ENCODE measurements at regions not wholly inside any gene's neighbourhood (a gene's known extent, or its start where the extent isn't known, plus 50 kb on each side); places are given as distances from the start of the nearest gene placed in this dataset.
"Not testable (repeated sequence)": the region's sequence is repeated elsewhere in the genome, so short reads cannot be mapped to it uniquely, and the experiment has no call there.

DNA sequence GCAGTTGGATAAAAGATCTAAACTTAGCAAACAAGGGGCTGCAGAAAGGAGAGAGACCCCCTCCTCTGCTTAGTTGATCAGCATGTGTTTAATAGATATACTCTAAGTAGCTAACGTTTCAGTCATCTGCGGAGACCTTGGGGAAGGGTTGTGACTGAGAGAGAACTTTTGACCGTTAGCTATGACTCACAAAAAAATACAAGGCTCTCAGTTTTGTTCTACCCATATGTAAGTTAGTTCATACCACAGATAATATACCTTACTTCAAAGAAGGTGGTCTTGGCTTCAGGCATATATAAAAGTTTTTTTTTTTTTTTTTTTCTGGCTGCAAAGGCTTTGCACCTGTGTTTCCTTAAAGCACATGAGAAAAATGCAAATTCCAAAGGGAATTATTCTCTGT lies 258.9 kb downstream of the GJA1 start:
- no peak for DNase-seq (ENCODE audit: low read depth)

DNA sequence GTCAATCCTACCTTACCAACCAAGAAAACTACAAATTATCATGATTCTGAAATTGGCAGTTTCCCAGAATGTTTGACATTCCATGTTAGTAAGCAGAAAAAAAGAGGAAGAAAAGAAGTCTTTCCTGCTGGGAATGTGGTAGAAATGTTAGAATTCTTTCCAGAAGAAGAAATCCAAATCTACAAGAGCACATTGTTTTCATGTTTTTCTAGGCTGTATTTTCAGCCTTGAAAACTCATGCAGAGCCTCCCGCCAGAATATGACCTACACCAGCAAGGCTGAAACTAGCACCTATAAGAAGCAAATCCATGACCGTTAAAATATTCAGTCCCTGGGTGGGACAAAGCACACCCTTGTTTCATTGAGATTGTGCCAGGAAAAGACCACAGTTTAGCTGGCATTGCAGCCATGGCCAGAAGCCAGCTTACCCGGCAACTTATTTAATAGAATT lies 259.4 kb downstream of the GJA1 start:
- no peak for DNase-seq (ENCODE audit: low read depth)

DNA sequence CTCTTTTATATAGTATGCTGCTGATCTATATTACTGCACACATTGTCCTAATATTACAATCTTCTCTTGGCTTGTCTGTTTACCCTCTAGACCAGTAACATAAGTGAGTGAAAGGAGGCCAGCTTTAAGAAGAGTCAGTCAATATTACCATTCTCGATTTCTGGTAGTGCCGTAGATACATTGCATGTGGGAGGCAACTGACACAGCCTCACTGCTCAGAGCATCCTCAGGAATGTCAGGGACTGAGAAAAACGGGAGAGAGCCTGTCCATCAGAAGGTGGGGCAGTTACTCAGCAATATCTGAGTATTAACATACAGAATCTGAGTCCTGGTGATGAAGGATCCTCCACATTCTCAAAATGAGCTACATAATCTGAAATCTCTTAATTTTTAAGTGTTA lies 259.9 kb downstream of the GJA1 start:
- no peak for DNase-seq (ENCODE audit: low read depth)

DNA sequence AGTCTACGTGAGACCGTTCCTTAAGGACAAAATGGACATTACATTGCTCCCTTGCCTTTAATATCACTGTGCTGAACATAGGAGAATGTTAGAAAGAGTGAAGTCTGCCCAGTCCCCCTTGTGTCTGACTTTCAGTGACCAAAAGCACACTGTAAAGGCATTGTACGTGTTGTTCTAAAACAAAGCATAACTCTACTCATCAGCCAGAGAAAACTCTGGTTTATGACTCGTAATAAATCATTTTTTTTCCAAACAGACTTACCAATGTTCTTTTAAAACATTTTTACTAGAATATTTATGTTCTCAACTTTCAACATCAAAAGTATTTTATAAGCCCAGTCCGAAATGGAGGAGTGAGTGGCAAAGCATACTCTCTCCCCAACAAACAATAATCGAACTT lies 262.5 kb downstream of the GJA1 start:
- DNase-seq (ENCODE audit: low read depth), result no peak

DNA sequence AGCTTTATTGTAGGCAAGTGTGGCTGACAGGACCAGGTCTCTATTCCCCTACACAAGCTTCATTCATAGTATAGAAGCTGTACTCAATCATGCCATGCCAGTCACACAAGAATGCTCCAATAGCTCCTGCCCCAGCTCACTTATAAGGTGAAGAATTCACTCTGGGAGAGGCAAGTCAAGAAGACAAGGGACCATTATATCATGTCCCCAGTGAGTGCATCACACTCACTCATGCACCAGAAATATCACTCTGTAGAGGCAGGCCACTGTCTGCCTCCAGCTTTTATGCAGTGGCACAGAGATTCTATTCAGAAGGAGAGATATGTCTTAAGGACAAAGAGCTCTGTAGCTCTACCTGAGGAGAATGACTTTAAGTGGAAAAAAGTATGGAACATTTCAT lies 263.2 kb downstream of the GJA1 start:
- no peak for DNase-seq (ENCODE audit: low read depth)

DNA sequence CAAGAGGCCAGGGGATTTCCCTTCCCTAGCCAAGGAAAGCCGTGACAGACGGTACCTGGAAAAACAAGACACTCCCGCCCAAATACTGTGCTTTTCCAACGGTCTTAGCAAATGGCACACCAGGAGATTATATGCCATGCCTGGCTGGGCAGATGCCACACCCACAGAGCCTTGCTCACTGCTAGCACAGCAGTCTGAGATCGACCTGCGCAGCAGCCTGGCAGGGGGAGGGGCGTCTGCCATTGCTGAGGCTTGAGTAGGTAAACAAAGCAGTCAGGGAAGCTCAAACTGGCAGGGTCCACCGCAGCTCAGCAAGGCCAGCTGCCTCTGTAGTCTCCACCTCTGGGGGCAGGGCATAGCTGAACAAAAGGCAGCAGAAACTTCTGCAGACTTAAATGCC lies 267.7 kb downstream of the GJA1 start:
- DNase-seq (ENCODE audit: low read depth), result not testable (repeated sequence)

DNA sequence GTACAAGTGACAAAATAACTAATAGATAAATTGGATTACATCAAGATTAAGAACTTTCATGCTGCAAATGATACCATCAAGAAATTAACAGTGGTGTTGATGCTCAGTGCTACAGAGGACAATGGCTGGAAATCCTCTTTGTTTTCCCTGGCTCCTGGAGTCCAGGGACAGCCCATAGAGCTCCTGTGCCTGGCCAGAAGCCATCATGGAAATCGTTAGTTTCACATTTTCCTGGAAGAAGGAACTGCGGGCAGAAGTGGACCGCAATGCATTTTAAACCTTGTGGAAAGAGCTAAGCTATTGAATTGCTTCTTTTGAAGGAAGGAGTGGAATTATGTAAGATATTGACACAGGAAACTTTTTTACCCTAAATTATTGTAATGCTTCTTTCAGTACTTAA lies 276.0 kb downstream of the GJA1 start:
- no peak for DNase-seq (ENCODE audit: low read depth)

DNA sequence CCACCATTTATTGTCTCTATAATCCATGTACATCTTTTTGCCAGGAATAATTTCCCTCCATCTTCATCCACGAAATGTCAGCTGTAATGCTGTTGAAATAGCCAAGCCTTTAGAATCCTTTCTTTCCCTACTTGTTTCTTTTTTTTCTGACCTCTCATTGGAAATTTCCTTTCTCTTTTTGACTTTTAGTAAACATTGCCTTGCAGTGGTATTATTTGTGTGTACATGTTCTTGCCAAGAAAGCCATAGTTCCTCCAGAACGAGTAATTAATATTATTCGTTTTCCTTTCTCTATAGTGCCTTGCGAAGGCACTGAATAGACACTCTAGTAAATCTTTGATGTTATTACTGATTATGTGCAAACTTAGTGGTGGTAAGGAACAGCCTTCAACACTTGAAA lies 282.2 kb downstream of the GJA1 start:
- DNase-seq (ENCODE audit: low read depth), result no peak

DNA sequence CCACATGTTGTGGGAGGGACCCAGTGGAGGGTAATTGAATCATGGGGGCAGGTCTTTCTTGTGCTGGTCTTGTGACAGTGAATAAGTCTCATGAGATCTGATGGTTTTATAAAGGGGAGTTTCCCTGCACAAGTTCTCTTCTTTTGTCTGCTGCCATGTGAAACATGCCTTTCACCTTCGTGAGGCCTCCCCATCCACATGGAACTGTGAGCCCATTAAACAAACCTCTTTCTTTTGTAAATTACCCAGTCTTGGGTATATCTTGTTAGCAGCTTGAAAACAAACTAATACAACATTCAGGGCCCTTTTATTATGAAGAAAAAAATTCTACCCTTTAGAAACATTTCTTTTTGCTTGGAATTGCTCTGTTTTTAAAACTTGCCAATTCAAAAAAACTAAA lies 285.4 kb downstream of the GJA1 start:
- DNase-seq (ENCODE audit: low read depth), result not testable (repeated sequence)

DNA sequence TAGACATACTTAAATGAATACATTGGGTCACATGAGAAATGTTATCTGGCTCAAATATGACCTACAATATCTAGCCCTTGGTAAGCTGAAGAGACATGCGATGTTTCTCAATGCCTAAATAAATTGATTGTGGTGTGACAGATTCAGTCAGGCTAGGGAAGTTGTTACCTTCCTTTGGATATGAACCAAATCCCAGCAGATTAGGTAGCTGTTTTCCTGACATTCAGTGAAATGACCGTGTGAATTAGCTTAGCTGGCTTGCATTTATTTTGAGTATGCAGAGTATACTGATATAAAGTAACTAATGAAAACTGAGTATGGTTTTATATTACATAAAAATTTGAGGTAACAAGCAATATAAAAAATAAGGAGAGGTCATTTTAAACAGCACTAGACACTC lies 288.2 kb downstream of the GJA1 start:
- no peak for DNase-seq (ENCODE audit: low read depth)

DNA sequence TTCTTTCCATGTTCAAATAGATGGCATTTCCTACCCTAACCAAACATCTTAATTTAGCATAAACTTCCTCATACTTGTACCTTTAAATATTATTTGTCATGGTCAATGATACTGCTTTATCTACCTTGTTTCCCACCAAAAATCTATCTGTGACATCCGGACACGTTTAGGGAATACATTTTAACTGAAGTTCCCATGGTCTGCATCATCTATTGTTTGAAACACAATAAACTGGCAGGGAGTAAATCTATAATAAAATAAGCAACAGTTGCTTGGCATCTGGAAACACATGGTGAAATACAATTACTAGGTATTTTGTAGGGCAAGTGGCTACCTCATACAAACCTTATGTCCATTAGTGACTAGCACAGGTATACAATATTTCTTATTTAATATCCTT lies 289.1 kb downstream of the GJA1 start:
- DNase-seq (ENCODE audit: low read depth), result no peak

DNA sequence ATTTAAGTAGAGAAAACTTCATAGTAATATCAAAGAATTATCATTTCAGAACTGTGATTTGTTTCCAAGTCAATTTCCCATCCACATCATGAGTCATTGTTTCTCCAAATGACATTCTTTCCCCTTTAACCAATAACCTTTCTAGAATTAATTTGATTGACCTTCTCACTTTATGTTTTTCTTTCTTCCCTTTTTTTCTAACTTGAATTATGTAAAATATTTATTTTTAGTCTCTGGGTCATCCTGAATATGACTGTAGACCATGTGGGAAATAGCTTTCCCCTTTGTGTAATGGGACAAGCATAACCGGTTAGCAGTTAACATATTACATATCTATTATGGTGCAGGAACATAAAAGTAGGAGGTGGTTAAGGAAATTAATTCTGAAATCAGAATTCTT lies 291.1 kb downstream of the GJA1 start:
- no peak for DNase-seq (ENCODE audit: low read depth)

DNA sequence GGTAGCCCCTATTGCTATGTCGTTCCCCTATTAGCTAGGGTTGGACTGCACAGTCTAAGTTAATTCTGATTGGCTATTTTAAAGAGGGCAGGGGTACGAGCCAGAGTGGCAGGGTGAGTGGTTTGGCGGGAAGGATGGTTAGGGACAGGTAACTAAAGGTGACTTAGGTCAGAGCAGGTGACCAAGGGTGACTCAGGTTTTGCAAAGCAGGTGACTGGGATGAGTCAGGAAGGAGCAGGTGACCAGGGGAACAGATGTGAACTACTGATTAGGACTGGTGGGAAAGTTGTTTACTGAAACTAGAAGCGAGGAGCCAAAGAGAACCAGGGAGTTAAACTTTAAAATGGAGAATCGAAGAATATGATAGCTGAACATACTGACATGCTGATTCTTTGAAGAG lies 295.2 kb downstream of the GJA1 start:
- no peak for DNase-seq (ENCODE audit: low read depth)

DNA sequence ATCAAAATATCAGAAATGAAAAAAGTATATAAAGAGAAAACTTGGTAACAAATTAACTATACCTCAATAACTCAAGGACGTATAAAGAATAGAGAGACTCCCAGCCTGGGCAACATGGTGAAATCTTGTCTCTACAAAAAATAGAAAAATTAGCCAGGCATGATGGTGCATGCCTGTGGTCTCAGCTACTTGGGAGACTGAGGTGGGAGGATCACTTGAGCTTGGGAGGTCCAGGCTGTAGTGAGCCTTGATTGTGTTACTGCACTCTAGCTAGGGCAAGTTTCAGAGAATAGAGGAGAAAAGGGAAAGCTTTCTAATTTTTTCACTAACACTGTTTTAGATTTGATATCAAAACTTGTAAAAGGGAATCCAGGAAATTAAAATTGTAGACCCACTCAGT lies 295.9 kb downstream of the GJA1 start:
- no peak for DNase-seq (ENCODE audit: low read depth)

DNA sequence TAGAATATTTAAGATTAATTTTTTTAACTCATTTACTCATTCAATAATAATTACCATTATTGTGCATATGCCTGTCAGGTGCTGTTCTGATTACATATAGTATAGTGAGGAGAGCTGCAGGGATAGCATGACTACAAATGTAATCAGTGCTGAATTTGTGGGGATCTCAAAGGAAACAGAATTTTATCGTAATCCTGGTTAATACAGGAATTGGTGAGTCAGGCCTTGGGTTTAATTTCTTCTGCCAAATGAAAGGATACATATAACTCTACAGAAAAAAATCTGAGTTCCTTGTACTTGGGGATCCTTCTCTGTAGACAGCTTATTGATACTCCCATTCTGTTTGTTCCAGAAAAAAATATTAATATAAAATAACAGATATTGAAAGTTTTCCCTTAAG lies 297.2 kb downstream of the GJA1 start:
- DNase-seq (ENCODE audit: low read depth), result no peak

DNA sequence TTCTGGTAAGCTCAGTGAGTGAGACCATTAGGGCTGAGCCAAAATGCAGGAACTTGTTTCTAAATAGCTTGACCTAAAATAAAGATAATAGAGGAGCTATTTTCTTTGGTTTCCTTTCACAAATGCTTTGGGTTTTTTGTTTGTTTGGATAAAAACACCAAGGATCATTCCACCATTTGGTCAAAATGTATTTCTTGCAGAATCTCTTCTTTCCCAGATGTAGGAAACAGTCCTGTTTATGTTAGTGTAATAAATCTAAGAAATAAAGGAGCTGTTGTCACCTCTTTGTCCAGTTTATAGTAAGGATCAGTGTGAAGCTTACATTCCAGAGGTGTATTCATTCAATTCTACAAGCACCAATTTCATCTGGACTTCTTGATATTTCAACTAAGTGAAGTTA lies 297.8 kb downstream of the GJA1 start:
- no peak for DNase-seq (ENCODE audit: low read depth)

DNA sequence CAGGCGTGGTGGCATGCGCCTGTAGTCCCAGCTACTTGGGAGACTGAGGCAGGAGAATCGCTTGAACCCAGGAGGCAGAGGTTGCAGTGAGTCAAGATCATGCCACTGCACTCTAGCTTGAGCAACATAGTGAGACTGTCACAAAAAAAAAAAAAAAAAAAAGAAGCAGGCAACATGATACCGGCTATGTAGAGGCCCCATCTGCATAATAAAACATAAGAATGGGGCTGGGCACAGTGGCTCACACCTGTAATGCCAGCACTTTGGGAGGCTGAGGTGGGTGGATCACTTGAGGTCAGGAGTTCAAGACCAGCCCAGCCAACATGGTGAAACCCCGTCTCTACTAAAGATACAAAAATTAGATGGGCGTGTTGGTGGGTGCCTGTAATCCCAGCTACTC lies 304.7 kb downstream of the GJA1 start:
- not testable (repeated sequence) for DNase-seq (ENCODE audit: low read depth)

DNA sequence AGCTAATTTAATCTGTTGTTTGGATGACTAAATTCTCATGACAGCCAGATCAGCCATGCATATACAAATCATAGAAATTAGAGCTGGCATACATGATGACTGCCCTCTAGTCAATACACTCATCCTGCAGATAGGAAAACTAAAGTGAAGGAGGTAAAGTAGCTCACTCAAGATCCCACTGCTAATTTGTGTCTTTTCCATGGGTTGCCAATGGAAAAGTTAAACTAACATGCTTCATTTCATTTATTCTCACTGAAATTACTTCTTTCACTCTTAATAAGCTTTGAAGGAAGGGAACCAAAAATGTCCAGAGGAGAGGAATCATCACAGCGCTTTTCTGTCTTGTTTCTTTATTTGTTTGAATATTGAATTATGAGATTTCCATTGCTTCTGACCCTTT lies 308.2 kb downstream of the GJA1 start:
- DNase-seq (ENCODE audit: low read depth), result no peak

DNA sequence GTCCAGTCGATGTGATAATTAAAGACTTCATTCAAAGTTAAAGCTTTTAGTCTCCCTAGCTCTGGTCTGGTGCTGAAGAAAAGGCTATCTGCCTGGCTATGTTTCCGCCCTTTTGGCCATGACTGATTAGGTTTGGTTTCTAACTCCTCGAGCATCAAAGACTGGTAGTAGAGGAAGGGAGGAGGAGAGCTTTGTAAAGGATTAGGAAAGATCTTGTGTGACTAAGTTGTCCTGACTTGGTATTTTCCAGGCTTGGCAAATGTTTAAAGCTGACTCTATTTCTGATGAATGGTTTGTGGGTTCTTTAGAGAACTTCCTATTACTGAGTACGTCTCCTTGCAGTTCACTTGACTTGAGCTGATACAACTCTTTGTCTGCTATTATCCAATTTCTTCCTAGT lies 312.9 kb downstream of the GJA1 start:
- DNase-seq (ENCODE audit: low read depth), result peak; percentile 43

DNA sequence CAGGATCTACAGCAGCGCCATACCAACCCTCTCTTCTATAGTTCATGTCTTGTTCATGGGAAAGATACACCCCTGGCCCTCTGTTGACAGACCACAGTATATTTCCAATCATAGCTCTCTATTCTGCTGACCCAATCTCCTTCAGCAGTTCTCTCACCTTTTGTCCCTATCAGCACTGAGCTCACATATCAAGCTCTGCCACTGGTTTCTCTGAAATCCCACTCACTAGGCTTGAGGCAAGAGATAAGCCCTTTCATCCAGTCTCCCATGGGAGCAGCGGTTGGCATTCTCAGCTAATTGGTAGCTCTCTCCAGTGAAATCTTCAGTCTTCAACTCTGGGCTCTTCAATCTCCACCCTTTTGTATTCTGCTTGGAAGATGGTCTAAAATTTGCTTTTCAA lies 313.4 kb downstream of the GJA1 start:
- no peak for DNase-seq (ENCODE audit: low read depth)

DNA sequence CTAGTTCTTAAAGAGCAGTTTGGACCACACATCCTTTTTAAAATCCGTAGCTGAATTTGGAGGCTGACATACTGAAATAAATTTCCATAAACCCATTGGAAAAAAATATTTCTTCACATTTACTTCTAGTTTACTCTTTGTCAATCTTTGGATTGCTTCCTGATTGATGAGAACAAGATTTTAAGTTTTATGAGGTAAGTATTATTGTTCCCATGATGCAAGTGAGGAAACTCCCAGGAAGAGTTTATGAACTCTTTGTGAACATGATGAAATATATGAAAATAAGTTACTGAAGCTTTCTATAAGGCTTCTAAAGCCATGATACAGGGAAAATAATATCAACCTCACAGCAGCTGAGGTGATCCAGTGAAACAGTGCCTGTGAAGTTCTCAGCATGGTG lies 320.0 kb downstream of the GJA1 start:
- DNase-seq (ENCODE audit: low read depth), result no peak

DNA sequence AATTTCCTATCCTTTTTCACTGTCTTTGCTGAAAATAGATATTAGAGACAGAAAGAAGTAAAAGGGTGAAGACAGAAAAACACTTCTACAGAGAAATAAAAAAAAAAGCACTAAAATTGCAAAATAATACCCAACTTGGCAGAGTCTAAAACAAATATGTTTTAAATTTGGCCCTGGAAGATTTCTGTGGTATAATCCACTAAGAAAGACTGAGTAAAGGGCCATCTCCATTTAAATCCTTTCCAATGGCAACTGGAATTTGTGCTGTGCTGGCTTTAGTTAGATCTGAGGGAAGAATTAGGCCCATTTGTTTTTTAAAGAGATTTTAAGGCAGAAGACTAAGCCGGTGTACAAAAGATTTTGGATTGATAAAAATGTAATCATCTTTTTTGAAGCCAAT lies 321.2 kb downstream of the GJA1 start:
- no peak for DNase-seq (ENCODE audit: low read depth)

DNA sequence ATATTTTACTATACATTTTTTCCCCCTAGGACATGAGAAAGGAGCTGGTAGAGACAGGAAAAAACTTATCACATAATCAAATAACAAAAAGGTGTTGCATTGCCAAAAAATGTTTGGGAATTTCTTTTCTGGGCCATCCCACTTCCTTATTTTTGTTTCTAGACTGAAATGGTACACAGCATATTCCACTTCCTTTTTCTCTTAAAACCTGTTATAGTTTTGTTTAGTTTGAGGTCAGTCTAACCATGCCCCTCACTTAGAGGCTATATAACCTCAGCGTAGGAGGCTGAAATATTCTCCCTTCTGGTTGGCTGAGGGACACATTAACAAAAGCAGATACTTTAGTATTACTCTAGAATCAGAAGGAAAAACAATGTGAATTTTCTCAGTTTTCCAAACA lies 323.9 kb downstream of the GJA1 start:
- no peak for DNase-seq (ENCODE audit: low read depth)

DNA sequence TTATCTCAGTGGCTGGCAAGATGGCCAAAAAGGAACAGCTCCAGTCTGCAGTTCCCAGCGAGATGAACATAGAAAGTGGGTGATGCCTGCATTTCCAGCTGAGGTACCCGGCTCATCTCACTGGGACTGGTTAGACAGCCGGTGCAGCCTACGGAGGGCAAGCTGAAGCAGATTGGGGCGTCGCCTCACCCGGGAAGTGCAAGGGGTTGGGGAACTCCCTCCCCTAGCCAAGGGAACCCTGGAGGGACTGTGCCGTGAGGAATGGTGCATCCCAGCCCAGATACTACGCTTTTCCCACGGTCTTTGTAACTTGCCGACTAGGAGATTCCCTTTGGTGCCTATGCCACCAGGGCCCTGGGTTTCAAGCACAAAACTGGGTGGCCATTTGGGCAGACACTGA lies 324.7 kb downstream of the GJA1 start:
- DNase-seq (ENCODE audit: low read depth), result no peak

DNA sequence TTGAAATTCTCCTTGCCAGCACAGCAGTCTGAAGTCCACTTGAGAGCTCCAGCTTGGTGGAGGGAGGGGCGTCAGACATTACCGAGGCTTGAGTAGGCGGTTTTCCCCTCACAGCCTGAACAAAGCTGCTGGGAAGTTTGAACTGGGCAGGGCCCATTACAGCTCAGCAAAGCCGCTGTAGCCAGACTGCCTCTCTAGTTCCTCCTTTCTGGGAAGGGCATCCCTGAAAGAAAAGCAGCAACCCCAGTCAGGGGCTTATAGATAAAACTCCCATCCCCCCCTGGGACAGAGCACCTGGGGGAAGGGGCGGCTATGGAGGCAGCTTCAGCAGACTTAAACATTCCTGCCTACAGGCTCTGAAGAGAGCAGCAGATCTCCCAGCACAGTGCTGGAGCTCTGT lies 325.3 kb downstream of the GJA1 start:
- DNase-seq (ENCODE audit: low read depth), result no peak

Measured in non-pigmented ciliary epithelial cell (primary cell).